ENCODE measurements at regions not wholly inside any gene's neighbourhood (a gene's known extent, or its start where the extent isn't known, plus 50 kb on each side); places are given as distances from the start of the nearest gene placed in this dataset.

DNA sequence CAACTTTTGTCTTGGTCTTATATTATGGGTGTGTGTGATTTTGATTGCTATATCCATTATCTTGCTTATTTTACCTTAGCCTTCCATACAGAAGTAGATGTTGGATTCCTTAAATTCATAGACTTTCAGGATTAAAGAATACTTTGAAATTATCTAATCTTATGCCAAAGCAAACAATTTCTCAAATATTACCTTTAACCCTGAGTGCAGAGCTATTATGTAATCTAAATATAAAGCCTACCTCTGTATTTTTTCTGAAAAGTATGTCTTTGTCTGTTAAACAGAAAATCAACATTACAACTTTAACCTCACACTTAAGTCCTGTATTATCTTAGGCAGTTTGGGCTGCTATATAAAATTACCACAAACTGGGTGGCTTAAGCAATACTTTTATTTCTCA, 782.5 kb downstream of the STIM2 start:
- Histone ChIP-seq H3K27ac (ENCODE audit: low read depth, low read length) (no peak overlapping the region), H3K9me3 (ENCODE audit: insufficient read depth, low read depth, low read length) (no peaks in the 10 kb centered on the region), H3K36me3 (ENCODE audit: insufficient read depth, low read length) (no peaks in the 10 kb centered on the region), H3K4me2 (ENCODE audit: low read length) (no peak overlapping the region), H3K9ac (ENCODE audit: low read length) (no peak overlapping the region), H2AFZ (ENCODE audit: low read depth, low read length) (no peak overlapping the region), H4K20me1 (ENCODE audit: insufficient read depth, low read length) (no peaks in the 10 kb centered on the region), H3K27me3 (ENCODE audit: insufficient read depth, low read length) (no peaks in the 10 kb centered on the region), H3K4me3 (ENCODE audit: insufficient read depth, low read depth, low read length) (no peak overlapping the region), H3K4me1 (ENCODE audit: insufficient read depth, low read length) (no peaks in the 10 kb centered on the region), H3K79me2 (ENCODE audit: insufficient read depth, low read length) (no peaks in the 10 kb centered on the region)
- Mint-ChIP-seq H3K4me3 (ENCODE audit: unreplicated experiment) (no peak overlapping the region), H3K27me3 (ENCODE audit: low read depth, unreplicated experiment) (no peaks in the 10 kb centered on the region), H3K36me3 (ENCODE audit: low read depth, unreplicated experiment) (no peaks in the 10 kb centered on the region), H3K4me1 (ENCODE audit: low read depth, unreplicated experiment) (peaks cover 2% of the 10 kb centered on the region), H3K9me3 (ENCODE audit: unreplicated experiment) (no peaks in the 10 kb centered on the region), H3K27ac (ENCODE audit: unreplicated experiment) (no peak overlapping the region)
- no peak for FAIRE-seq
- TF ChIP-seq, protein P1, sequence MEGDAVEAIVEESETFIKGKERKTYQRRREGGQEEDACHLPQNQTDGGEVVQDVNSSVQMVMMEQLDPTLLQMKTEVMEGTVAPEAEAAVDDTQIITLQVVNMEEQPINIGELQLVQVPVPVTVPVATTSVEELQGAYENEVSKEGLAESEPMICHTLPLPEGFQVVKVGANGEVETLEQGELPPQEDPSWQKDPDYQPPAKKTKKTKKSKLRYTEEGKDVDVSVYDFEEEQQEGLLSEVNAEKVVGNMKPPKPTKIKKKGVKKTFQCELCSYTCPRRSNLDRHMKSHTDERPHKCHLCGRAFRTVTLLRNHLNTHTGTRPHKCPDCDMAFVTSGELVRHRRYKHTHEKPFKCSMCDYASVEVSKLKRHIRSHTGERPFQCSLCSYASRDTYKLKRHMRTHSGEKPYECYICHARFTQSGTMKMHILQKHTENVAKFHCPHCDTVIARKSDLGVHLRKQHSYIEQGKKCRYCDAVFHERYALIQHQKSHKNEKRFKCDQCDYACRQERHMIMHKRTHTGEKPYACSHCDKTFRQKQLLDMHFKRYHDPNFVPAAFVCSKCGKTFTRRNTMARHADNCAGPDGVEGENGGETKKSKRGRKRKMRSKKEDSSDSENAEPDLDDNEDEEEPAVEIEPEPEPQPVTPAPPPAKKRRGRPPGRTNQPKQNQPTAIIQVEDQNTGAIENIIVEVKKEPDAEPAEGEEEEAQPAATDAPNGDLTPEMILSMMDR (IDR thresholded peaks at IDR 0.05; ENCODE audit: insufficient read depth, low read depth, low read length), result no peak
- TF ChIP-seq EZH2 (IDR thresholded peaks at IDR 0.05; ENCODE audit: insufficient read depth, low read length), result no peak
- DNase-seq (ENCODE audit: low read depth), result no peak

DNA sequence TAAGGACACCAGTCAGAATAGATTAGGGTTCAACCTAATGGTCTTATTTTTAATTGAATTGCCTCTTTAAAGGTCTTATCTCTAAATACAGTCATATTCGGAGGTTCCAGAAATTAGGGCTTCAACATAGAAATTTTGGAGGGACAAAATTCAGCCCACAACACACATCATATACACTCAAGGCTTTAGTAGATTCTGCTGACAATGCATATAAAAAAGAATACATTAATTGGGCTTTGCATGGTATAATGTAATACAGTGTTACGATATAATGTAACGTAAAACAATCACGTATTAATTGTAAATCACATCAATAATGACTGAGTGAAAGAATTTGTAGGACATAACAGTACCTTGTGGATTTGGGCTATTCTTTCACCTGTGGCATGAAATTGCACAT, 787.8 kb downstream of the STIM2 start:
- H3K36me3 Mint-ChIP-seq (ENCODE audit: low read depth, unreplicated experiment), result no peaks in the 10 kb centered on the region
- FAIRE-seq, result no peak

DNA sequence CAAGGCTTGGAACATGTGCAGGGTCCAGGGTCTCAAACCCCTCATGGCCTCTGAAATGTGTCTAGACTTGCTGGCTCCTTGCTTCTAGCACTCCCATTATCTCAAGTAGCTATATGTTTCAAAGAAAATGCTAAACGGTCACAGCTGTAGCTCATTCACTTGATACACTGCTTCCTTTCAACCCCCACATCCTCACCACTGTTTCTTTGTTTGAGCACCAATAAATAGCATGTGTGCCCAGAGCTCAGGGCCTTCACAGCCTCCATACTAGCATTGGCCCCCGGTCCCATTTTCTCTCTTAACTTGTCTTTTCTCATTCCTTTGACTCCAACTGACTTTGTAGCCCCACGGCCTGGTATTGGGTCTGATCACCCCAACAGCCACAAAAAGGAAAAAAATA, 801.8 kb downstream of the STIM2 start:
- Mint-ChIP-seq H3K36me3 (ENCODE audit: low read depth, unreplicated experiment) (no peaks in the 10 kb centered on the region), H3K4me1 (ENCODE audit: low read depth, unreplicated experiment) (peaks cover 5% of the 10 kb centered on the region), H3K4me3 (ENCODE audit: unreplicated experiment) (no peak overlapping the region), H3K27me3 (ENCODE audit: low read depth, unreplicated experiment) (no peaks in the 10 kb centered on the region), H3K27ac (ENCODE audit: unreplicated experiment) (no peak overlapping the region), H3K9me3 (ENCODE audit: unreplicated experiment) (no peaks in the 10 kb centered on the region)
- H3K27me3 ChIP-seq (ENCODE audit: insufficient read depth, low read length), result no peaks in the 10 kb centered on the region
- H3K4me1 ChIP-seq (ENCODE audit: insufficient read depth, low read length), result no peaks in the 10 kb centered on the region
- no peak overlapping the region for H3K4me2 ChIP-seq (ENCODE audit: low read length)
- no peak overlapping the region for H3K4me3 ChIP-seq (ENCODE audit: insufficient read depth, low read depth, low read length)
- DNase-seq (ENCODE audit: low read depth), result no peak
- H4K20me1 ChIP-seq (ENCODE audit: insufficient read depth, low read length), result no peaks in the 10 kb centered on the region
- no peak overlapping the region for H3K9ac ChIP-seq (ENCODE audit: low read length)
- FAIRE-seq, result no peak
- H2AFZ ChIP-seq (ENCODE audit: low read depth, low read length), result no peak overlapping the region
- no peak overlapping the region for H3K27ac ChIP-seq (ENCODE audit: low read depth, low read length)
- no peaks in the 10 kb centered on the region for H3K9me3 ChIP-seq (ENCODE audit: insufficient read depth, low read depth, low read length)
- H3K36me3 ChIP-seq (ENCODE audit: insufficient read depth, low read length), result no peaks in the 10 kb centered on the region
- TF ChIP-seq, protein P1 (IDR thresholded peaks at IDR 0.05; ENCODE audit: insufficient read depth, low read depth, low read length), result no peak
- TF ChIP-seq EZH2 (IDR thresholded peaks at IDR 0.05; ENCODE audit: insufficient read depth, low read length), result no peak
- H3K79me2 ChIP-seq (ENCODE audit: insufficient read depth, low read length), result no peaks in the 10 kb centered on the region

More for the DNA sequence above, 787.8 kb downstream of the STIM2 start:
- no peak overlapping the region for H3K27ac ChIP-seq (ENCODE audit: low read depth, low read length)
- TF ChIP-seq, protein P1 (IDR thresholded peaks at IDR 0.05; ENCODE audit: insufficient read depth, low read depth, low read length), result no peak
- TF ChIP-seq EZH2 (IDR thresholded peaks at IDR 0.05; ENCODE audit: insufficient read depth, low read length), result no peak
- no peaks in the 10 kb centered on the region for H3K36me3 ChIP-seq (ENCODE audit: insufficient read depth, low read length)
- no peak overlapping the region for H3K4me3 ChIP-seq (ENCODE audit: insufficient read depth, low read depth, low read length)
- no peaks in the 10 kb centered on the region for H3K4me1 ChIP-seq (ENCODE audit: insufficient read depth, low read length)
- Mint-ChIP-seq H3K9me3 (ENCODE audit: unreplicated experiment) (no peaks in the 10 kb centered on the region), H3K4me1 (ENCODE audit: low read depth, unreplicated experiment) (no peaks in the 10 kb centered on the region), H3K27ac (ENCODE audit: unreplicated experiment) (no peak overlapping the region), H3K4me3 (ENCODE audit: unreplicated experiment) (no peak overlapping the region), H3K27me3 (ENCODE audit: low read depth, unreplicated experiment) (no peaks in the 10 kb centered on the region)
- H3K9me3 ChIP-seq (ENCODE audit: insufficient read depth, low read depth, low read length), result no peaks in the 10 kb centered on the region
- DNase-seq (ENCODE audit: low read depth), result no peak
- no peaks in the 10 kb centered on the region for H4K20me1 ChIP-seq (ENCODE audit: insufficient read depth, low read length)
- H3K4me2 ChIP-seq (ENCODE audit: low read length), result no peak overlapping the region
- no peak overlapping the region for H2AFZ ChIP-seq (ENCODE audit: low read depth, low read length)
- H3K9ac ChIP-seq (ENCODE audit: low read length), result no peak overlapping the region
- H3K27me3 ChIP-seq (ENCODE audit: insufficient read depth, low read length), result no peaks in the 10 kb centered on the region
- H3K79me2 ChIP-seq (ENCODE audit: insufficient read depth, low read length), result no peaks in the 10 kb centered on the region

Data from astrocyte (in vitro differentiated cells and primary cell).